A549 (cell line): ENCODE measurements at regions not wholly inside any gene's neighbourhood (a gene's known extent, or its start where the extent isn't known, plus 50 kb on each side); places are given as distances from the start of the nearest gene placed in this dataset.

ENCODE experiments used
- ATOH8 ChIP-seq: fragments of 250-450 bp; sonication (Bioruptor Pico); IDR thresholded peaks from 2 replicates; pipeline ENCODE4 v1.5.0; 2020; ENCODE audit warnings: low read depth, mild to moderate bottlenecking, moderate library complexity
- CHD2 ChIP-seq: fragments of 150-350 bp; IDR thresholded peaks from 2 replicates; pipeline ENCODE4 v1.6.1; 2014; ENCODE audit warnings: low read length; ENCODE audit not compliant: partially characterized antibody
- CTCF ChIP-seq: fragments of >200 bp; sonication (Bioruptor Twin); formaldehyde crosslinking; IDR thresholded peaks from 3 replicates; pipeline ENCODE4 v1.5.1; 2016
- E2F6 ChIP-seq: IDR thresholded peaks from 2 replicates; pipeline ENCODE4 v1.6.1; 2012; ENCODE audit warnings: low read depth, borderline replicate concordance
- ELK1 ChIP-seq: fragments of 150-350 bp; IDR thresholded peaks from 2 replicates; pipeline ENCODE4 v1.6.1; 2014; ENCODE audit warnings: low read depth, mild to moderate bottlenecking, low read length
- EP300 ChIP-seq, 2 experiments: fragments of >200 bp; sonication (Bioruptor Twin); formaldehyde crosslinking; IDR thresholded peaks; 2 replicates in 1 of 2; 3 replicates in 1 of 2; pipeline ENCODE4 v1.6.1; 2016 to 2017
- KDM5A ChIP-seq: fragments of 200-600 bp; sonication (generic); IDR thresholded peaks from 2 replicates; pipeline ENCODE4 v1.6.1; 2016; ENCODE audit warnings: antibody characterized with exemption, mild to moderate bottlenecking
- PBX3 ChIP-seq: IDR thresholded peaks from 2 replicates; pipeline ENCODE4 v1.6.1; 2012
- POLR2A ChIP-seq: IDR thresholded peaks from 2 replicates; pipeline ENCODE4 v1.6.1; 2012; ENCODE audit warnings: mild to moderate bottlenecking, low read length
- USF2 ChIP-seq: fragments of 450-650 bp; IDR thresholded peaks from 2 replicates; pipeline ENCODE4 v1.6.1; 2014; ENCODE audit warnings: antibody characterized with exemption

GRCh38 chr10:57249615-57250281, 888.7 kb upstream of the ZWINT start:
- TF ChIP-seq CTCF (no peak), USF2 (no peak), EP300 (IDR thresholded peaks at IDR 0.05) (no peak), PBX3 (no peak), KDM5A (no peak), ELK1 (no peak), ATOH8 (no peak), CHD2 (no peak), POLR2A (no peak), E2F6 (no peak)
